ENCODE measurements at regions not wholly inside any gene's neighbourhood (a gene's known extent, or its start where the extent isn't known, plus 50 kb on each side); places are given as distances from the start of the nearest gene placed in this dataset.

- Histone ChIP-seq H4K91ac (ENCODE audit: insufficient read length, low read depth, low read length) (no peak overlapping the region), H3K4me1 (ENCODE audit: insufficient read depth, low read length) (no peaks in the 10 kb centered on the region), H2AK5ac (ENCODE audit: insufficient read length, low read length) (no peak overlapping the region), H2AFZ (ENCODE audit: low read length) (no peak overlapping the region), H3K79me1 (ENCODE audit: insufficient read depth, low read depth, low read length, poor library complexity, severe bottlenecking) (no peaks in the 10 kb centered on the region), H3K18ac (ENCODE audit: insufficient read length, low read depth, low read length) (no peak overlapping the region), H4K20me1 (ENCODE audit: control insufficient read depth, insufficient read depth, insufficient read length) (no peaks in the 10 kb centered on the region), H3K23ac (ENCODE audit: insufficient read length, low read depth, low read length) (no peak overlapping the region), H2BK5ac (ENCODE audit: insufficient read length, low read length) (no peak overlapping the region), H3K79me2 (ENCODE audit: insufficient read depth, low read length) (no peaks in the 10 kb centered on the region), H2BK120ac (ENCODE audit: low read depth, low read length, poor library complexity, severe bottlenecking) (no peak overlapping the region), H2BK20ac (ENCODE audit: low read depth, low read length, poor library complexity, severe bottlenecking) (no peak overlapping the region), H3K14ac (ENCODE audit: insufficient read depth, low read length) (no peak overlapping the region), H3K27me3 (ENCODE audit: insufficient read depth, low read length) (no peaks in the 10 kb centered on the region), H3K9me3 (ENCODE audit: control insufficient read depth, low read depth, low read length) (no peaks in the 10 kb centered on the region), H3K27ac (ENCODE audit: insufficient read length, low read depth, low read length) (no peak overlapping the region), H3K4ac (ENCODE audit: low read depth, low read length) (no peak overlapping the region), H4K5ac (ENCODE audit: insufficient read length, low read depth, low read length) (no peak overlapping the region), H4K8ac (replicated peaks; ENCODE audit: insufficient read length, low read depth, low read length) (no peak overlapping the region), H3K9ac (ENCODE audit: extremely low read depth, insufficient read length, low read length) (no peak overlapping the region), H3T11ph (ENCODE audit: low read length) (no peak overlapping the region), H2BK15ac (ENCODE audit: low read depth, low read length) (no peak overlapping the region), H3K56ac (ENCODE audit: insufficient read length, low read depth, low read length) (no peak overlapping the region), H3K4me2 (ENCODE audit: insufficient read depth, insufficient read length, low read length) (no peak overlapping the region), H3K23me2 (ENCODE audit: insufficient read length, low read depth, low read length, poor library complexity, severe bottlenecking) (no peaks in the 10 kb centered on the region), H2BK12ac (ENCODE audit: insufficient read length, low read depth, low read length) (no peak overlapping the region)
- Mint-ChIP-seq H3K27me3 (ENCODE audit: low read depth) (peaks cover 4% of the 10 kb centered on the region), H3K27ac (no peak overlapping the region; a peak in 1 of 7 replicates), H3K9me3 (no peaks in the 10 kb centered on the region; a peak in 1 of 5 replicates), H3K4me3 (no peak overlapping the region), H3K36me3 (ENCODE audit: insufficient read depth in 1 of 3, low read depth in 3 of 3) (no peaks in the 10 kb centered on the region; a peak in 1 of 7 replicates), H3K4me1 (0 out of 4 replicates have a peak, but pooled peaks cover 0 to 4% of the 10 kb centered on the region in 2 experiments)
- TF ChIP-seq, protein P1, sequence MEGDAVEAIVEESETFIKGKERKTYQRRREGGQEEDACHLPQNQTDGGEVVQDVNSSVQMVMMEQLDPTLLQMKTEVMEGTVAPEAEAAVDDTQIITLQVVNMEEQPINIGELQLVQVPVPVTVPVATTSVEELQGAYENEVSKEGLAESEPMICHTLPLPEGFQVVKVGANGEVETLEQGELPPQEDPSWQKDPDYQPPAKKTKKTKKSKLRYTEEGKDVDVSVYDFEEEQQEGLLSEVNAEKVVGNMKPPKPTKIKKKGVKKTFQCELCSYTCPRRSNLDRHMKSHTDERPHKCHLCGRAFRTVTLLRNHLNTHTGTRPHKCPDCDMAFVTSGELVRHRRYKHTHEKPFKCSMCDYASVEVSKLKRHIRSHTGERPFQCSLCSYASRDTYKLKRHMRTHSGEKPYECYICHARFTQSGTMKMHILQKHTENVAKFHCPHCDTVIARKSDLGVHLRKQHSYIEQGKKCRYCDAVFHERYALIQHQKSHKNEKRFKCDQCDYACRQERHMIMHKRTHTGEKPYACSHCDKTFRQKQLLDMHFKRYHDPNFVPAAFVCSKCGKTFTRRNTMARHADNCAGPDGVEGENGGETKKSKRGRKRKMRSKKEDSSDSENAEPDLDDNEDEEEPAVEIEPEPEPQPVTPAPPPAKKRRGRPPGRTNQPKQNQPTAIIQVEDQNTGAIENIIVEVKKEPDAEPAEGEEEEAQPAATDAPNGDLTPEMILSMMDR (conservative IDR thresholded peaks at IDR 0.05) = no peak
- no CpG with 5 or more reads among the region's 8 CpGs for WGBS (ENCODE audit: extremely low coverage, insufficient read length, low lambda C conversion rate)
- DNase-seq = no peak
Observed at GRCh38 chr2:8030573-8031303, 651.1 kb upstream of the ID2 start.

Measured in H9 (cell line).